ENCODE measurements at regions not wholly inside any gene's neighbourhood (a gene's known extent, or its start where the extent isn't known, plus 50 kb on each side); places are given as distances from the start of the nearest gene placed in this dataset.

DNA sequence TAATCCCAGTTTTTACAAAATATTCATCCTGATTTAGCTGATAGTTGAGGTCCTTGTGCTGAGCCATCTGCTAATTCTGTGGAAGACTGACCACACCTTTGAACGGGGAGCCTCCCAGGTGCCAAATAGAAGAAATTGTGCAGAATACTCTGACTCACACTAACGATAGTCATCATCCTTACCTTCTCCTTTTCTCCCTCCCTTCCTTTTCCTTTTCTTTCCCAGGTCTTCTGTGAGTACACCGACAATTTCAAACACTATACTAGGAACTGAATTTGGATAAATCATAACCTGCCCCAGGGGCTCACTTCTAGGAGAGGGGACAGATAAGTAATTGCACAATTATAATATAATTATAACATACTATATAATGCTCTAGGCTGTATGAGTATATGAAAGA lies 73.1 kb upstream of the CTSC start:
- DNase-seq (ENCODE audit: low read depth in 2 of 2), result no peak
- H4K20me1 ChIP-seq (ENCODE audit: control insufficient read depth, extremely low read depth, insufficient read depth, low read length), result no peaks in the 10 kb centered on the region
- TF ChIP-seq, protein P1, sequence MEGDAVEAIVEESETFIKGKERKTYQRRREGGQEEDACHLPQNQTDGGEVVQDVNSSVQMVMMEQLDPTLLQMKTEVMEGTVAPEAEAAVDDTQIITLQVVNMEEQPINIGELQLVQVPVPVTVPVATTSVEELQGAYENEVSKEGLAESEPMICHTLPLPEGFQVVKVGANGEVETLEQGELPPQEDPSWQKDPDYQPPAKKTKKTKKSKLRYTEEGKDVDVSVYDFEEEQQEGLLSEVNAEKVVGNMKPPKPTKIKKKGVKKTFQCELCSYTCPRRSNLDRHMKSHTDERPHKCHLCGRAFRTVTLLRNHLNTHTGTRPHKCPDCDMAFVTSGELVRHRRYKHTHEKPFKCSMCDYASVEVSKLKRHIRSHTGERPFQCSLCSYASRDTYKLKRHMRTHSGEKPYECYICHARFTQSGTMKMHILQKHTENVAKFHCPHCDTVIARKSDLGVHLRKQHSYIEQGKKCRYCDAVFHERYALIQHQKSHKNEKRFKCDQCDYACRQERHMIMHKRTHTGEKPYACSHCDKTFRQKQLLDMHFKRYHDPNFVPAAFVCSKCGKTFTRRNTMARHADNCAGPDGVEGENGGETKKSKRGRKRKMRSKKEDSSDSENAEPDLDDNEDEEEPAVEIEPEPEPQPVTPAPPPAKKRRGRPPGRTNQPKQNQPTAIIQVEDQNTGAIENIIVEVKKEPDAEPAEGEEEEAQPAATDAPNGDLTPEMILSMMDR (conservative IDR thresholded peaks at IDR 0.05 in 1 of 2, IDR thresholded peaks at IDR 0.05 in 1 of 2; ENCODE audit: low read depth in 1 of 2, low read length in 2 of 2), result no peak
- no peak for TF ChIP-seq EZH2 (IDR thresholded peaks at IDR 0.05; ENCODE audit: low read length, missing control alignments)
- H3K4me1 ChIP-seq (ENCODE audit: control insufficient read depth, extremely low read depth, insufficient read depth, low read length), result peaks cover 5% of the 10 kb centered on the region
- no peak overlapping the region for H2AFZ ChIP-seq (ENCODE audit: low read length)
- no peaks in the 10 kb centered on the region for H3K9me3 ChIP-seq (ENCODE audit: control insufficient read depth, insufficient read depth, low read depth, low read length)
- H3K27ac ChIP-seq (ENCODE audit: insufficient read depth, low read length), result no peak overlapping the region
- H3K36me3 ChIP-seq (ENCODE audit: control insufficient read depth, insufficient read depth, low read length), result no peaks in the 10 kb centered on the region
- no peak overlapping the region for H3K4me3 ChIP-seq (replicated peaks in 1 of 4; ENCODE audit: control extremely low read depth in 1 of 4, insufficient read depth in 1 of 4, low read depth in 3 of 4, low read length in 4 of 4)
- H3K4me2 ChIP-seq (ENCODE audit: extremely low read depth, insufficient read depth, low read length), result no peak overlapping the region
- H3K79me2 ChIP-seq (ENCODE audit: control insufficient read depth, insufficient read depth, low read length), result no peaks in the 10 kb centered on the region
- H3K9ac ChIP-seq (ENCODE audit: insufficient read depth, low read length), result no peak overlapping the region
- no peaks in the 10 kb centered on the region for H3K27me3 ChIP-seq (ENCODE audit: control insufficient read depth, insufficient read depth, low read length)

DNA sequence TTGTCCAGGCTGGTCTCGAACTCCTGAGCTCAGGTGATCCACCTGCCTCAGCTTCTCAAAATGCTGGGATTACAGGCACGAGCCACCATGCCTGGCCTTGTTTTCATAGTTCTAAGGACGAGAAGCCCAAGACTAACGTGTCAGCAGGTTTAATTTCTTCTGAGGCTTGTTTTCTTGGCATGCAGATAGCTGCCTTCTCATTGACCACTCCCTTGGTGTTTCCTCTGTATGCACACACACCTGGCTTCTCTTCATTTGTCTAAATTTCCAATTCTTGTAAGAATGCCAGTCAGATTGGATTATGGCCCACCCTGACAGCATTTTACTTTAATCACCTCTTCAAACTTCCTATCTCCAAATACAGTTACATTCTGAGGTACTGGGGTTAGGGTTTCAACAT lies 72.5 kb upstream of the CTSC start:
- H3K9me3 ChIP-seq (ENCODE audit: control insufficient read depth, insufficient read depth, low read depth, low read length), result no peaks in the 10 kb centered on the region

DNA sequence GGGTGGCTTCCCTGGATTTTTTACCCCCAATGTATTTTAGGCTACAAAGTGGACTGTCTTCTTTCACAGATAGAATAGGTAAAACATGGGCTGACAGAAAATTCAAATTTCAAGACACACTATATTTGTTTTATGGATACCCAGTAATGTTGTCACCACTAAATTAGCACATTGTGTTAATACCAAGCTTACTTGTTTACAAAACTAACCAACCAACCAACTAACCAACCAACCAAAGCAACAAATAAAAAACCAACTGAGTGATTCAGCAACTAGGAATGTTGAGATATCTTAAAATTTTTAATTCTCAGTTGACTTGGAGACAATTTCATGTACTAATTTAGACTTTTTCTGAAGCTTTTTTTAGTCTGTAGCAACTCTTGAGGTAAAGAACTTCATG lies 69.3 kb upstream of the CTSC start:
- H3K4me1 ChIP-seq (ENCODE audit: control insufficient read depth, extremely low read depth, insufficient read depth, low read length), result peaks cover 8% of the 10 kb centered on the region
- no peak overlapping the region for H3K9ac ChIP-seq (ENCODE audit: insufficient read depth, low read length)
- H3K36me3 ChIP-seq (ENCODE audit: control insufficient read depth, insufficient read depth, low read length), result no peaks in the 10 kb centered on the region
- H2AFZ ChIP-seq (ENCODE audit: low read length), result no peak overlapping the region
- TF ChIP-seq, protein P1 (conservative IDR thresholded peaks at IDR 0.05 in 1 of 2, IDR thresholded peaks at IDR 0.05 in 1 of 2; ENCODE audit: low read depth in 1 of 2, low read length in 2 of 2), result no peak
- TF ChIP-seq EZH2 (IDR thresholded peaks at IDR 0.05; ENCODE audit: low read length, missing control alignments), result no peak
- H3K79me2 ChIP-seq (ENCODE audit: control insufficient read depth, insufficient read depth, low read length), result no peaks in the 10 kb centered on the region
- no peak for DNase-seq (ENCODE audit: low read depth in 2 of 2)
- H3K9me3 ChIP-seq (ENCODE audit: control insufficient read depth, insufficient read depth, low read depth, low read length), result no peaks in the 10 kb centered on the region
- no peak overlapping the region for H3K4me2 ChIP-seq (ENCODE audit: extremely low read depth, insufficient read depth, low read length)
- no peak overlapping the region for H3K4me3 ChIP-seq (replicated peaks in 1 of 4; ENCODE audit: control extremely low read depth in 1 of 4, insufficient read depth in 1 of 4, low read depth in 3 of 4, low read length in 4 of 4)
- H4K20me1 ChIP-seq (ENCODE audit: control insufficient read depth, extremely low read depth, insufficient read depth, low read length), result no peaks in the 10 kb centered on the region
- no peak overlapping the region for H3K27ac ChIP-seq (ENCODE audit: insufficient read depth, low read length)
- H3K27me3 ChIP-seq (ENCODE audit: control insufficient read depth, insufficient read depth, low read length), result no peaks in the 10 kb centered on the region

More for the DNA sequence above, 72.5 kb upstream of the CTSC start:
- Histone ChIP-seq H3K4me2 (ENCODE audit: extremely low read depth, insufficient read depth, low read length) (no peak overlapping the region), H3K27ac (ENCODE audit: insufficient read depth, low read length) (no peak overlapping the region), H2AFZ (ENCODE audit: low read length) (no peak overlapping the region), H3K4me3 (replicated peaks in 1 of 4; ENCODE audit: control extremely low read depth in 1 of 4, insufficient read depth in 1 of 4, low read depth in 3 of 4, low read length in 4 of 4) (no peak overlapping the region), H3K9ac (ENCODE audit: insufficient read depth, low read length) (no peak overlapping the region), H4K20me1 (ENCODE audit: control insufficient read depth, extremely low read depth, insufficient read depth, low read length) (no peaks in the 10 kb centered on the region), H3K4me1 (ENCODE audit: control insufficient read depth, extremely low read depth, insufficient read depth, low read length) (peaks cover 5% of the 10 kb centered on the region), H3K79me2 (ENCODE audit: control insufficient read depth, insufficient read depth, low read length) (no peaks in the 10 kb centered on the region), H3K36me3 (ENCODE audit: control insufficient read depth, insufficient read depth, low read length) (no peaks in the 10 kb centered on the region), H3K27me3 (ENCODE audit: control insufficient read depth, insufficient read depth, low read length) (no peaks in the 10 kb centered on the region)
- TF ChIP-seq, protein P1 (conservative IDR thresholded peaks at IDR 0.05 in 1 of 2, IDR thresholded peaks at IDR 0.05 in 1 of 2; ENCODE audit: low read depth in 1 of 2, low read length in 2 of 2), result no peak
- no peak for TF ChIP-seq EZH2 (IDR thresholded peaks at IDR 0.05; ENCODE audit: low read length, missing control alignments)
- DNase-seq (ENCODE audit: low read depth in 2 of 2), result no peak

All from fibroblast of lung (primary cell).